ENCODE measurements at regions not wholly inside any gene's neighbourhood (a gene's known extent, or its start where the extent isn't known, plus 50 kb on each side); places are given as distances from the start of the nearest gene placed in this dataset.

DNA sequence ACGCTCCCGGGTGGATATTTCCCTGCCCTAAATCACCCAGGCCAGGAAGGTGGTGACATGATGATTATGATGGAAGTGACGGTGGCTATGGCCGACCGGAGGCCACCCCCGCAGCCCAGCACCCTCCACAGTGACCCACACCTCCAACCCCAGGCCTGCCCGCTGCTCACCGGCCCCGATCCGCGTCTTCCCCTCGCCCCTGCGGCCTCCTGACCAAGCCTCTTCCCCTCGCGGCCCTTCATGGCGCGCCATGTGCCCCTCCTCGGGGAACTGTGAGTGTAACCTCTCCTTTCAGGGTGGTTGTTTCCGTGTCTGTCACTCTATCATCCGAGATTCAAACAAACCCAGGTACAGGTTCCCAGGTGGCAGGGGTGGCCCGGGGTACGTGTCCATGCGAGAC lies 78.3 kb downstream of the UNCX start:
- no peaks in the 10 kb centered on the region for H3K79me2 ChIP-seq (ENCODE audit: control insufficient read depth, insufficient read depth, low read length)
- H3K4me1 ChIP-seq (ENCODE audit: control insufficient read depth, extremely low read depth, insufficient read depth, low read length): no peaks in the 10 kb centered on the region
- BruUV-seq (replicated peaks): no TSS peak
- H3K27me3 ChIP-seq (ENCODE audit: control insufficient read depth in 2 of 2, insufficient read depth in 2 of 2, low read length in 2 of 2): no peaks in the 10 kb centered on the region
- no peaks in the 10 kb centered on the region for H3K36me3 ChIP-seq (ENCODE audit: control insufficient read depth in 2 of 2, extremely low read depth in 1 of 2, insufficient read depth in 2 of 2, low read length in 2 of 2)
- H3K9me1 ChIP-seq (replicated peaks; ENCODE audit: control insufficient read depth, extremely low read depth, insufficient read depth, low read length): no peaks in the 10 kb centered on the region
- no peak overlapping the region for H2AFZ ChIP-seq (ENCODE audit: low read depth, low read length)
- TF ChIP-seq, protein P1, sequence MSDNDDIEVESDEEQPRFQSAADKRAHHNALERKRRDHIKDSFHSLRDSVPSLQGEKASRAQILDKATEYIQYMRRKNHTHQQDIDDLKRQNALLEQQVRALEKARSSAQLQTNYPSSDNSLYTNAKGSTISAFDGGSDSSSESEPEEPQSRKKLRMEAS (IDR thresholded peaks at IDR 0.05; ENCODE audit: insufficient read depth, insufficient read length): no peak
- TF ChIP-seq EZH2 (IDR thresholded peaks at IDR 0.05; ENCODE audit: borderline replicate concordance, low read depth, low read length, severe bottlenecking) (no peak), POLR2AphosphoS5 (IDR thresholded peaks at IDR 0.05; ENCODE audit: insufficient read depth, low read depth, low read length) (no peak), JUN (IDR thresholded peaks at IDR 0.05; ENCODE audit: borderline replicate concordance, insufficient read depth, insufficient read length, low read depth) (no peak), MYC (IDR thresholded peaks at IDR 0.05; ENCODE audit: low read depth, low read length) (no peak), GATA2 (IDR thresholded peaks at IDR 0.05; ENCODE audit: insufficient read depth, insufficient read length, low read depth, low read length) (no peak)
- FAIRE-seq (no peak), DNase-seq (ENCODE audit: low read depth, low spot score) (no peak)
- no peaks in the 10 kb centered on the region for H4K20me1 ChIP-seq (replicated peaks; ENCODE audit: control insufficient read depth, extremely low read depth, insufficient read depth, low read length)
- ChIA-PET POLR2A (no interaction called here), CTCF (no interaction called here)
- H3K4me2 ChIP-seq (ENCODE audit: insufficient read depth, low read length): no peak overlapping the region
- H3K9me3 ChIP-seq (replicated peaks; ENCODE audit: control insufficient read depth, insufficient read depth, low read length): no peaks in the 10 kb centered on the region
- intact Hi-C loops (cut with micrococcal nuclease): no loop called here
- dilution Hi-C loops (cut with MboI; ENCODE audit: extremely low pct_ligation_motif_present, low sequenced_read_pairs): no loop called here
- H3K9ac ChIP-seq (replicated peaks; ENCODE audit: extremely low read depth, insufficient read depth, low read length): no peak overlapping the region
- H3K4me3 ChIP-seq (replicated peaks in 1 of 3; ENCODE audit: insufficient read depth in 1 of 3, low read depth in 1 of 3, low read length in 3 of 3): no peak overlapping the region
- no peak overlapping the region for H3K27ac ChIP-seq (ENCODE audit: insufficient read depth, low read depth, low read length)

DNA sequence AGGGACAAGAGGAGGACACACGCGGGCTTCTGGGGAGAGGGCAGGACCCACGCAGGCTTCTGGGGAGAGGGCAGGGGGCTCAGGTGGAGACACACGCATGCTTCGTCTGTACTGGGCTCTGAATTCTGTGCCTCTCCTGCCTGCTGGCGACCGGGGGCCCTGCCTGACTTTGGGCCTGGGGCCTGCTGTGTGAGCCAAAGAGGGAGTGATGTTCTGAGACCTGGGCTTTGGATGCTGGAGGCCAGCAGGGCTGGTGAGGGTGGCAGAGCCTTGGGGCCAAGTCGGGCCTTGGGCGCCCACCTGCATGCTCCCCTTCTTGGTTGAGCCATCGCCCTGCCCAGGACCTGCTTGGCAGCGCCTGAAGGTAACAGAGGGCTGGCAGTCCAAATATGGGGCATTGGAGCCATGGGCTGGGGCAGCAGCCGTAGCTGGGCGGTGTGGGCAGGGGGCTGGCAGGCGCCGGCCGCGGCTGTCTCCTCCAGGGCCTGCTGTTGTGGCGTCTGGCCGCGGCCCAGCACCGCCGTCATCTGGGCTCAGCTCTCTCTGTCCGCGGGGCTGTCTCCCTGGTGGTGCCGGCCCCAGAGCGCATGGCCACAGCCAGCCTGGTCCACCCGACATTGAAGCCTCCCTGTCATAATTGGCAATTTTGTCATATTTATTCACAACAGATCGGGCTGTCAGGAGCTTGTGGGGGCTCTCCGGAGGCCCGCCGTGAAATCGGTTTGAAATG lies 78.9 kb downstream of the UNCX start:
- Histone ChIP-seq H3K9me3 (replicated peaks; ENCODE audit: control insufficient read depth, insufficient read depth, low read length) (no peaks in the 10 kb centered on the region), H3K27me3 (ENCODE audit: control insufficient read depth in 2 of 2, insufficient read depth in 2 of 2, low read length in 2 of 2) (no peaks in the 10 kb centered on the region), H3K4me3 (replicated peaks in 1 of 3; ENCODE audit: insufficient read depth in 1 of 3, low read depth in 1 of 3, low read length in 3 of 3) (no peak overlapping the region), H3K79me2 (ENCODE audit: control insufficient read depth, insufficient read depth, low read length) (no peaks in the 10 kb centered on the region), H4K20me1 (replicated peaks; ENCODE audit: control insufficient read depth, extremely low read depth, insufficient read depth, low read length) (no peaks in the 10 kb centered on the region), H3K9me1 (replicated peaks; ENCODE audit: control insufficient read depth, extremely low read depth, insufficient read depth, low read length) (no peaks in the 10 kb centered on the region), H3K4me1 (ENCODE audit: control insufficient read depth, extremely low read depth, insufficient read depth, low read length) (no peaks in the 10 kb centered on the region), H2AFZ (ENCODE audit: low read depth, low read length) (no peak overlapping the region), H3K9ac (replicated peaks; ENCODE audit: extremely low read depth, insufficient read depth, low read length) (no peak overlapping the region), H3K27ac (ENCODE audit: insufficient read depth, low read depth, low read length) (no peak overlapping the region), H3K4me2 (ENCODE audit: insufficient read depth, low read length) (no peak overlapping the region), H3K36me3 (ENCODE audit: control insufficient read depth in 2 of 2, extremely low read depth in 1 of 2, insufficient read depth in 2 of 2, low read length in 2 of 2) (no peaks in the 10 kb centered on the region)
- dilution Hi-C loops (cut with MboI; ENCODE audit: extremely low pct_ligation_motif_present, low sequenced_read_pairs) (no loop called here), intact Hi-C loops (cut with micrococcal nuclease) (no loop called here)
- TF ChIP-seq GATA2 (IDR thresholded peaks at IDR 0.05; ENCODE audit: insufficient read depth, insufficient read length, low read depth, low read length): no peak
- TF ChIP-seq POLR2A (IDR thresholded peaks at IDR 0.05; ENCODE audit: low read depth, low read length): no peak
- TF ChIP-seq, protein P1 (IDR thresholded peaks at IDR 0.05; ENCODE audit: insufficient read depth, insufficient read length): no peak
- TF ChIP-seq FOS (IDR thresholded peaks at IDR 0.05; ENCODE audit: borderline replicate concordance, insufficient read depth, low read length): no peak
- no peak for TF ChIP-seq JUN (IDR thresholded peaks at IDR 0.05; ENCODE audit: borderline replicate concordance, insufficient read depth, insufficient read length, low read depth)
- TF ChIP-seq MYC (IDR thresholded peaks at IDR 0.05; ENCODE audit: low read depth, low read length): no peak
- TF ChIP-seq, protein P2, sequence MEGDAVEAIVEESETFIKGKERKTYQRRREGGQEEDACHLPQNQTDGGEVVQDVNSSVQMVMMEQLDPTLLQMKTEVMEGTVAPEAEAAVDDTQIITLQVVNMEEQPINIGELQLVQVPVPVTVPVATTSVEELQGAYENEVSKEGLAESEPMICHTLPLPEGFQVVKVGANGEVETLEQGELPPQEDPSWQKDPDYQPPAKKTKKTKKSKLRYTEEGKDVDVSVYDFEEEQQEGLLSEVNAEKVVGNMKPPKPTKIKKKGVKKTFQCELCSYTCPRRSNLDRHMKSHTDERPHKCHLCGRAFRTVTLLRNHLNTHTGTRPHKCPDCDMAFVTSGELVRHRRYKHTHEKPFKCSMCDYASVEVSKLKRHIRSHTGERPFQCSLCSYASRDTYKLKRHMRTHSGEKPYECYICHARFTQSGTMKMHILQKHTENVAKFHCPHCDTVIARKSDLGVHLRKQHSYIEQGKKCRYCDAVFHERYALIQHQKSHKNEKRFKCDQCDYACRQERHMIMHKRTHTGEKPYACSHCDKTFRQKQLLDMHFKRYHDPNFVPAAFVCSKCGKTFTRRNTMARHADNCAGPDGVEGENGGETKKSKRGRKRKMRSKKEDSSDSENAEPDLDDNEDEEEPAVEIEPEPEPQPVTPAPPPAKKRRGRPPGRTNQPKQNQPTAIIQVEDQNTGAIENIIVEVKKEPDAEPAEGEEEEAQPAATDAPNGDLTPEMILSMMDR (IDR thresholded peaks at IDR 0.05; ENCODE audit: extremely low read depth in 1 of 2, insufficient read depth in 1 of 2, low read depth in 1 of 2, low read length in 2 of 2): no peak
- TF ChIP-seq POLR2AphosphoS5 (IDR thresholded peaks at IDR 0.05; ENCODE audit: insufficient read depth, low read depth, low read length): no peak
- TF ChIP-seq EZH2 (IDR thresholded peaks at IDR 0.05; ENCODE audit: borderline replicate concordance, low read depth, low read length, severe bottlenecking): no peak
- BruUV-seq (replicated peaks): no TSS peak
- ChIA-PET POLR2A (no interaction called here), CTCF (no interaction called here)
- DNase-seq (ENCODE audit: low read depth, low spot score): no peak
- FAIRE-seq: no peak
